CD8-positive, alpha-beta memory T cell (primary cell): ENCODE measurements at regions not wholly inside any gene's neighbourhood (a gene's known extent, or its start where the extent isn't known, plus 50 kb on each side); places are given as distances from the start of the nearest gene placed in this dataset.

Source experiments
- CTCF ChIA-PET: fragments of 350-600 bp; sonication (Branson Sonifier 250); formaldehyde crosslinking; loops from one replicate; lab custom pipeline; 2021; ENCODE audit warnings: antibody characterized with exemption; lab: Charles Lee
- POLR2A ChIA-PET: fragments of 350-600 bp; sonication (Branson Sonifier 250); formaldehyde crosslinking; loops from one replicate; lab custom pipeline; 2021; ENCODE audit warnings: antibody characterized with exemption; lab: Charles Lee
- DNase-seq, 5 donors: peaks; one replicate each; pipeline versions ENCODE4 v3.0.0 to v3.0.0-alpha.2; 2020 to 2022; ENCODE audit warnings: mixed read lengths in 1 of 5
- H3K27ac ChIP-seq: one replicate; pipeline ENCODE4 v1.7.0; 2013; ENCODE audit warnings: low read depth, mild to moderate bottlenecking, low read length, moderate library complexity
- H3K27me3 ChIP-seq: 2 replicates; pipeline ENCODE4 v1.7.0; 2013; ENCODE audit warnings: low read length, mild to moderate bottlenecking; ENCODE audit not compliant: insufficient read depth, poor library complexity, severe bottlenecking
- H3K36me3 ChIP-seq: 2 replicates; pipeline ENCODE4 v1.7.0; 2013; ENCODE audit warnings: mild to moderate bottlenecking, low read length, moderate library complexity; ENCODE audit not compliant: insufficient read depth
- H3K4me1 ChIP-seq: 2 replicates; pipeline ENCODE4 v1.7.0; 2013; ENCODE audit warnings: mild to moderate bottlenecking, low read length, moderate library complexity; ENCODE audit not compliant: insufficient read depth
- H3K4me3 ChIP-seq: 2 replicates; pipeline ENCODE4 v1.7.0; 2013; ENCODE audit warnings: mild to moderate bottlenecking, low read length
- H3K9me3 ChIP-seq: 2 replicates; pipeline ENCODE4 v1.7.0; 2013; ENCODE audit warnings: mild to moderate bottlenecking, low read length
- H3K27ac Mint-ChIP-seq, 8 donors: one replicate each; pipeline ENCODE4 v1.8.0; 2020 to 2021; ENCODE audit warnings: mixed read lengths in 8 of 8, mild to moderate bottlenecking in 6 of 8, inconsistent platforms in 3 of 8, moderate library complexity in 3 of 8
- H3K27me3 Mint-ChIP-seq, 2 donors: one replicate each; pipeline ENCODE4 v1.8.0; 2020 to 2021; ENCODE audit warnings: mixed read lengths in 2 of 2, mild to moderate bottlenecking in 1 of 2, moderate library complexity in 1 of 2
- H3K36me3 Mint-ChIP-seq, 3 donors: one replicate each; pipeline ENCODE4 v1.8.0; 2020 to 2021; ENCODE audit warnings: mixed read lengths in 3 of 3, inconsistent platforms in 1 of 3, mild to moderate bottlenecking in 1 of 3
- H3K4me1 Mint-ChIP-seq, 3 donors: one replicate each; pipeline ENCODE4 v1.8.0; 2020 to 2021; ENCODE audit warnings: mixed read lengths in 3 of 3, inconsistent platforms in 1 of 3, mild to moderate bottlenecking in 1 of 3
- H3K4me3 Mint-ChIP-seq, 7 donors: one replicate each; pipeline ENCODE4 v1.8.0; 2020 to 2021; ENCODE audit warnings: mixed read lengths in 7 of 7, mild to moderate bottlenecking in 6 of 7, moderate library complexity in 4 of 7, inconsistent platforms in 2 of 7
- H3K9me3 Mint-ChIP-seq, 5 donors: one replicate each; pipeline ENCODE4 v1.8.0; 2020 to 2022; ENCODE audit warnings: mixed read lengths in 5 of 5, mild to moderate bottlenecking in 3 of 5, moderate library complexity in 2 of 5, inconsistent platforms in 1 of 5

GRCh38 chr2:60317844-60318243 lies 235.6 kb downstream of the BCL11A start:
- POLR2A ChIA-PET = no interaction called here
- peaks cover 0 to 11% of the 10 kb centered on the region in 2 donors for H3K27me3 Mint-ChIP-seq
- H3K4me1 ChIP-seq = no peaks in the 10 kb centered on the region

DNA sequence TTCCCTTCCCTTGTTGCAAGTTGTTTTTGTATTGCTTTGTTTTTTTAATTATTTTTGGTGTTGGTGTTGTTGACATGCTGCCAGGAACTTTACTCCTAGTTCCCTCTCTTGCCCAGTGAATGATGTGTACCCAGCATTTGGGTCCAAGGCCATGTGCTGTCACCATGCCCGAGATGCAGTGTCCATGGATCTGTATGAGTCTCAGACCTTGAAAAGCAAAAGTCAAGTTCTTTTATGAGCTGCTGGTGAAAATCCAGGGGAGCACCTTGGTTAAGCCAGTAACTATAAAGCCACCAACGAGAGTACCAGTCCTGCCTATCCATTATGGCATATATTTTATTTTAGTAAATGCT lies 236.4 kb downstream of the BCL11A start:
- no peak for DNase-seq
- Mint-ChIP-seq H3K27me3 (peaks cover 0 to 11% of the 10 kb centered on the region in 2 donors), H3K36me3 (no peaks in the 10 kb centered on the region), H3K4me1 (no peaks in the 10 kb centered on the region), H3K4me3 (no peak overlapping the region), H3K9me3 (no peaks in the 10 kb centered on the region), H3K27ac (no peak overlapping the region)
- no peaks in the 10 kb centered on the region for H3K27me3 ChIP-seq
- no peak overlapping the region for H3K4me3 ChIP-seq
- no peaks in the 10 kb centered on the region for H3K36me3 ChIP-seq
- no peaks in the 10 kb centered on the region for H3K4me1 ChIP-seq
- no peak overlapping the region for H3K27ac ChIP-seq
- H3K9me3 ChIP-seq = no peaks in the 10 kb centered on the region
- POLR2A ChIA-PET = no interaction called here
- CTCF ChIA-PET = no interaction called here

More at GRCh38 chr2:60317844-60318243, 235.6 kb downstream of the BCL11A start:
- no peaks in the 10 kb centered on the region for H3K4me1 Mint-ChIP-seq
- Histone ChIP-seq H3K9me3 (no peaks in the 10 kb centered on the region), H3K36me3 (no peaks in the 10 kb centered on the region), H3K4me3 (no peak overlapping the region), H3K27ac (no peak overlapping the region), H3K27me3 (no peaks in the 10 kb centered on the region)
- DNase-seq = no peak
- H3K9me3 Mint-ChIP-seq = no peaks in the 10 kb centered on the region
- no peak overlapping the region for H3K4me3 Mint-ChIP-seq
- H3K36me3 Mint-ChIP-seq = no peaks in the 10 kb centered on the region
- CTCF ChIA-PET = no interaction called here
- no peak overlapping the region for H3K27ac Mint-ChIP-seq

DNA sequence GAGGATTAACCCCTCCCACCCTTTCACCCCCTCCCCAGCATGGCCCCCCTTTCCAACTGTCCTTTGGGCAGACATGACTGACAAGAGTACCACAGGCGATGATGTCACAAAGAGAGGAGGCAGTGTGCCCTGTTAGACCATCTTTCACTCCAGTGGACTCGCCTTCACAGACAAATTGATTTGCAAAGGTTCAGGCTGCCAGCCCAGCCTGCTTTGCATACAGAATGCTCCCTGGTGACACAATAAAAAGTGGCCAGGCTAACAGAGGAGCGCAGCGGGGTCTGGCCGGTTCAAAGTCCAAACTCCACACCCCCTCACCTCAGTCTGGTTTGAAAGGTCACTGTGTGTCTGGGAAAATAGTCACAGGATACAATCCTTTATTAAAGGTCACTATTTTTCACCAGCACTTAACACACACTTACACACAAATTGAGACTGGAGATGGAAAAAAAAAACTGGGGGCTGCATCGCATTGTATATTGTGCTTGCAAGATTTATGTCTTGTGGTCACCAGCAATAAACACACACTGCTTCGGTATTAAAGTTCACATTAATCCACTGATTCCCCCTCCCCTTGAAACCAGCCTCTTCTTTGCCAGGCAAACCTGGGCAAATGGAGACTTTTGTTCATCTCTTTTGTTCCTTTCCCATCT lies 236.9 kb downstream of the BCL11A start:
- Histone ChIP-seq H3K27ac (no peak overlapping the region), H3K4me1 (no peaks in the 10 kb centered on the region), H3K27me3 (no peaks in the 10 kb centered on the region), H3K4me3 (no peak overlapping the region), H3K36me3 (no peaks in the 10 kb centered on the region), H3K9me3 (no peaks in the 10 kb centered on the region)
- no peak for DNase-seq
- H3K4me3 Mint-ChIP-seq = no peak overlapping the region
- peaks cover 0 to 11% of the 10 kb centered on the region in 2 donors for H3K27me3 Mint-ChIP-seq
- H3K9me3 Mint-ChIP-seq = no peaks in the 10 kb centered on the region
- ChIA-PET CTCF (no interaction called here), POLR2A (no interaction called here)
- no peaks in the 10 kb centered on the region for H3K36me3 Mint-ChIP-seq
- H3K4me1 Mint-ChIP-seq = peaks cover 0 to 3% (median 0%) of the 10 kb centered on the region in 3 donors
- no peak overlapping the region for H3K27ac Mint-ChIP-seq

GRCh38 chr2:60313470-60314172 lies 239.8 kb downstream of the BCL11A start:
- Mint-ChIP-seq H3K27ac (no peak overlapping the region), H3K4me1 (peaks cover 0 to 6% (median 0%) of the 10 kb centered on the region in 3 donors), H3K4me3 (no peak overlapping the region), H3K9me3 (no peaks in the 10 kb centered on the region), H3K27me3 (peaks cover 0 to 9% of the 10 kb centered on the region in 2 donors), H3K36me3 (no peaks in the 10 kb centered on the region)
- DNase-seq = no peak
- H3K27ac ChIP-seq = no peak overlapping the region
- no peak overlapping the region for H3K4me3 ChIP-seq
- H3K36me3 ChIP-seq = no peaks in the 10 kb centered on the region
- POLR2A ChIA-PET = no interaction called here
- CTCF ChIA-PET = no interaction called here
- H3K27me3 ChIP-seq = no peaks in the 10 kb centered on the region
- no peaks in the 10 kb centered on the region for H3K4me1 ChIP-seq
- H3K9me3 ChIP-seq = no peaks in the 10 kb centered on the region

DNA sequence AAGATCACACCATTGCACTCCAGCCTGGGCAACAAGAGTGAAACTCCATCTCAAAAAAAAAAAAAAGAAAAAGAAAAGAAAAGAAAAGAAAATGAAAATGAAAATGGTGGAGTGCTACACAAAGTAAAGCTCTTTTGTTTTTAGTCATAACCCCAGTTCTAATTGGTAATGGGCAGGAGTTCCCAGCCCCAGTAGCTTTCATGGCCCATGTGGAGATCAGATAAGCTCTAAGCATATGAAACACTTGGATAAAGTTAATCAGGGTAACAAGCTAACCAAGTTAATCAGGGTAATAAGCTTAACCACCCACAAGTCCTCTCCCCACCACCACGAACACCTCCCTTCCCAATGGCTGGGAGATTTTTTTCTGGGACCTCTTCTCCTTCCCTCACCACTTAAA lies 240.8 kb downstream of the BCL11A start:
- no peaks in the 10 kb centered on the region for H3K4me1 ChIP-seq
- H3K4me1 Mint-ChIP-seq = peaks cover 0 to 6% (median 0%) of the 10 kb centered on the region in 3 donors
- H3K9me3 ChIP-seq = no peaks in the 10 kb centered on the region
- ChIA-PET CTCF (no interaction called here), POLR2A (no interaction called here)
- no peaks in the 10 kb centered on the region for H3K36me3 Mint-ChIP-seq
- no peaks in the 10 kb centered on the region for H3K9me3 Mint-ChIP-seq
- H3K4me3 ChIP-seq = no peak overlapping the region
- peak overlapping the region in 1 of 8 donors; percentile 76 for H3K27ac Mint-ChIP-seq
- H3K4me3 Mint-ChIP-seq = no peak overlapping the region
- no peaks in the 10 kb centered on the region for H3K36me3 ChIP-seq
- no peak overlapping the region for H3K27ac ChIP-seq
- DNase-seq = no peak
- peaks cover 0 to under 1% of the 10 kb centered on the region in 2 donors for H3K27me3 Mint-ChIP-seq
- no peaks in the 10 kb centered on the region for H3K27me3 ChIP-seq

DNA sequence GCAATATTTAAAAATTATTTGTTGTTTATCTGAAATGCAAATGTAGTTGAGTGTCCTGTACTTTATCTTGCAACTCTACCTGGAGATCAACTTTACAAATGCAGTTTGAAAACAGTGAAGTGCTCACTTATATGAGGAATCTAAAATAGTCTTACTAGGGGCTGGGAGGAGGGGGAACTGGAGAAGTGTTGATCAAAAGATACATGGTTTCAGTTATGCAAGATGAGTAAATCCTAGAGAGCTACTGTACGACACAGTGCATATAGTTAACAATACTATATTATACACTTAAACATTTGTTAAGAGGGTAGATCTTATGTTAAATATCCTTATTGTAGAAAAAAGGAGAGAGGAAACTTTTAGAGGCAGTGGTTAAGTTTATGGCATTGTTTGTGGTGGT lies 241.9 kb downstream of the BCL11A start:
- Mint-ChIP-seq H3K9me3 (no peaks in the 10 kb centered on the region), H3K27me3 (no peaks in the 10 kb centered on the region), H3K4me1 (peaks cover 0 to 6% (median 0%) of the 10 kb centered on the region in 3 donors), H3K27ac (no peak overlapping the region), H3K4me3 (no peak overlapping the region), H3K36me3 (no peaks in the 10 kb centered on the region)
- Histone ChIP-seq H3K4me1 (no peaks in the 10 kb centered on the region), H3K4me3 (no peak overlapping the region), H3K9me3 (no peaks in the 10 kb centered on the region), H3K36me3 (no peaks in the 10 kb centered on the region), H3K27me3 (no peaks in the 10 kb centered on the region), H3K27ac (no peak overlapping the region)
- DNase-seq = no peak
- ChIA-PET CTCF (no interaction called here), POLR2A (no interaction called here)

GRCh38 chr2:60309941-60310660 lies 243.4 kb downstream of the BCL11A start:
- no peaks in the 10 kb centered on the region for H3K36me3 Mint-ChIP-seq
- H3K27me3 Mint-ChIP-seq = no peaks in the 10 kb centered on the region
- CTCF ChIA-PET = no interaction called here
- Histone ChIP-seq H3K36me3 (no peaks in the 10 kb centered on the region), H3K27me3 (no peaks in the 10 kb centered on the region), H3K4me1 (no peaks in the 10 kb centered on the region), H3K27ac (no peak overlapping the region), H3K9me3 (no peaks in the 10 kb centered on the region), H3K4me3 (no peak overlapping the region)
- peaks cover 0 to 3% (median 0%) of the 10 kb centered on the region in 5 donors for H3K9me3 Mint-ChIP-seq
- DNase-seq = no peak
- no peak overlapping the region for H3K4me3 Mint-ChIP-seq
- no peak overlapping the region for H3K27ac Mint-ChIP-seq
- POLR2A ChIA-PET = no interaction called here
- peaks cover 0 to 6% (median 0%) of the 10 kb centered on the region in 3 donors for H3K4me1 Mint-ChIP-seq

- no peaks in the 10 kb centered on the region for H3K27me3 ChIP-seq
- no peak overlapping the region for H3K4me3 Mint-ChIP-seq
- no peaks in the 10 kb centered on the region for H3K9me3 ChIP-seq
- no peaks in the 10 kb centered on the region for H3K36me3 Mint-ChIP-seq
- peaks cover 0 to 6% (median 0%) of the 10 kb centered on the region in 3 donors for H3K4me1 Mint-ChIP-seq
- H3K27me3 Mint-ChIP-seq = no peaks in the 10 kb centered on the region
- no peak overlapping the region for H3K4me3 ChIP-seq
- ChIA-PET CTCF (no interaction called here), POLR2A (no interaction called here)
- no peak for DNase-seq
- H3K9me3 Mint-ChIP-seq = peaks cover 0 to 3% (median 0%) of the 10 kb centered on the region in 5 donors
- H3K27ac Mint-ChIP-seq = no peak overlapping the region
- no peak overlapping the region for H3K27ac ChIP-seq
- no peaks in the 10 kb centered on the region for H3K36me3 ChIP-seq
- H3K4me1 ChIP-seq = no peaks in the 10 kb centered on the region
Measured at GRCh38 chr2:60309336-60309735, 244.1 kb downstream of the BCL11A start.
